Peyer's patch (tissue), 4 donors: ENCODE measurements at regions not wholly inside any gene's neighbourhood (a gene's known extent, or its start where the extent isn't known, plus 50 kb on each side); places are given as distances from the start of the nearest gene placed in this dataset.

Source experiments
- POLR2A ChIP-seq, 2 donors: fragments of 450-650 bp; IDR thresholded peaks; one replicate each; pipeline ENCODE4 v1.5.1; 2017; ENCODE audit warnings: antibody characterized with exemption in 2 of 2, mild to moderate bottlenecking in 2 of 2, moderate library complexity in 2 of 2
- TF ChIP-seq, protein P1 (sequence below), 6 experiments: fragments of 450-650 bp in 4 of 6; fragments of 200-600 bp in 2 of 6; sonication (generic) in 1 of 6; IDR thresholded peaks; one replicate each; pipeline ENCODE4 v1.5.1; 2017 to 2019; ENCODE audit warnings: antibody characterized with exemption in 6 of 6, mild to moderate bottlenecking in 3 of 6, moderate library complexity in 1 of 6

DNA sequence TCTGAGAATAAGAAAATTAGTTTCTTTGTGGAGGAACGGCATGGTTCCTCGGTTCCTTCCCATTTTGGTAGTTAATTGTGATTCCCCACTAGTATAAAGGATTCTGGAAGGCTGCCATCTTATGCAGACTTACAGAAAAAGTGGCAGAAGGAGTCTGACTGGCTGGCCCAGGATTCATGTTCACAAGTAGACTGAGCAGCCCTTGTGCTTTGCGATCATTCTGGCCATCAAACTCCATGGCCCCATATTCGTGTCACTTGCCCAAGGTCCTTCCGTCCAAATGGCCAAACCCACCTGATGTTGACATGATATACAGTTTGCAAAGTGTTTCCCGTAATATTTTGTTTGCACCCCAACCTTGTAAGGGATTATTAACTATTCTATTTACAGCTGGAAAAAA lies 297.2 kb upstream of the AMIGO2 start:
- TF ChIP-seq, protein P1, sequence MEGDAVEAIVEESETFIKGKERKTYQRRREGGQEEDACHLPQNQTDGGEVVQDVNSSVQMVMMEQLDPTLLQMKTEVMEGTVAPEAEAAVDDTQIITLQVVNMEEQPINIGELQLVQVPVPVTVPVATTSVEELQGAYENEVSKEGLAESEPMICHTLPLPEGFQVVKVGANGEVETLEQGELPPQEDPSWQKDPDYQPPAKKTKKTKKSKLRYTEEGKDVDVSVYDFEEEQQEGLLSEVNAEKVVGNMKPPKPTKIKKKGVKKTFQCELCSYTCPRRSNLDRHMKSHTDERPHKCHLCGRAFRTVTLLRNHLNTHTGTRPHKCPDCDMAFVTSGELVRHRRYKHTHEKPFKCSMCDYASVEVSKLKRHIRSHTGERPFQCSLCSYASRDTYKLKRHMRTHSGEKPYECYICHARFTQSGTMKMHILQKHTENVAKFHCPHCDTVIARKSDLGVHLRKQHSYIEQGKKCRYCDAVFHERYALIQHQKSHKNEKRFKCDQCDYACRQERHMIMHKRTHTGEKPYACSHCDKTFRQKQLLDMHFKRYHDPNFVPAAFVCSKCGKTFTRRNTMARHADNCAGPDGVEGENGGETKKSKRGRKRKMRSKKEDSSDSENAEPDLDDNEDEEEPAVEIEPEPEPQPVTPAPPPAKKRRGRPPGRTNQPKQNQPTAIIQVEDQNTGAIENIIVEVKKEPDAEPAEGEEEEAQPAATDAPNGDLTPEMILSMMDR (IDR thresholded peaks at IDR 0.05): no peak
- TF ChIP-seq POLR2A (IDR thresholded peaks at IDR 0.05): no peak
